Activated T-helper 2 cell treated with anti-CD3 and anti-CD28 coated beads, Interferon-gamma antibody, Interleukin-2, Interleukin-4, amounts not matched to agents 10 μg/mL and 5 μg/mL and 100 μg/mL, durations not matched to agents 14 hours and 24 hours and 36 hours (primary cell): ENCODE measurements at regions not wholly inside any gene's neighbourhood (a gene's known extent, or its start where the extent isn't known, plus 50 kb on each side); places are given as distances from the start of the nearest gene placed in this dataset.

Source experiments
- DNase-seq: peaks from one replicate; pipeline ENCODE4 v3.0.0; 2021; ENCODE audit warnings: low spot score
- H3K27ac Mint-ChIP-seq: one replicate; pipeline ENCODE4 v1.8.0; 2021; ENCODE audit warnings: mixed read lengths
- H3K27me3 Mint-ChIP-seq: one replicate; pipeline ENCODE4 v1.8.0; 2021; ENCODE audit warnings: low read depth, mixed read lengths
- H3K36me3 Mint-ChIP-seq: one replicate; pipeline ENCODE4 v1.8.0; 2021; ENCODE audit warnings: low read depth, mixed read lengths
- H3K4me1 Mint-ChIP-seq: one replicate; pipeline ENCODE4 v1.8.0; 2021; ENCODE audit warnings: low read depth, mixed read lengths
- H3K4me3 Mint-ChIP-seq: one replicate; pipeline ENCODE4 v1.8.0; 2021; ENCODE audit warnings: low read depth, mild to moderate bottlenecking, moderate library complexity, mixed read lengths
- H3K9me3 Mint-ChIP-seq: one replicate; pipeline ENCODE4 v1.8.0; 2021; ENCODE audit warnings: mixed read lengths
- intact Hi-C: fragments of 100-400 bp; cut with micrococcal nuclease; formaldehyde crosslinking; loops from one replicate; pipeline ENCODE4 v1.15.1; 2023

GRCh38 chr20:52365688-52366087, 174.1 kb upstream of the ZFP64 start:
- H3K27me3 Mint-ChIP-seq = no peaks in the 10 kb centered on the region
- H3K4me1 Mint-ChIP-seq = peaks cover 3% of the 10 kb centered on the region
- no peak overlapping the region for H3K4me3 Mint-ChIP-seq
- H3K9me3 Mint-ChIP-seq = no peaks in the 10 kb centered on the region
- DNase-seq = no peak
- no peaks in the 10 kb centered on the region for H3K36me3 Mint-ChIP-seq
- intact Hi-C loops = no loop called here
- no peak overlapping the region for H3K27ac Mint-ChIP-seq

DNA sequence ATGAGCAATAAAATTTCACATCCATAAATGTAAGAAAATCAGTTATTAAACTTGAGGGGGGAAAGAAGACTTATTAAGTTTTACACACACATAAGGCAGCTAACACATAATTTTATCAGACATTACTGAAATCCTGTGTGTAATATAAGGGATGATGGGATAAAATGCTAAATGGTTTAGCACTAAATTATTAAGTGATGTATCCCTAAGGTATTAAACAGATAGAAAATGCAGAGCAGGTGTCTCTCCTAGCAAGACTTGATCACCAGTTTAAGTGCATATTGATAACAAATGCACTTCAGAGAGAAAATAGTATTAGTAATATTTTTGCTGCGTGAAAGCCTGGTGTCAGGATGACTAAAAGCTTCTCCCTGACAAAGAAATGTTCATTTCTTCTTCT, 172.8 kb upstream of the ZFP64 start:
- Mint-ChIP-seq H3K4me1 (peaks cover 3% of the 10 kb centered on the region), H3K27me3 (no peaks in the 10 kb centered on the region), H3K4me3 (no peak overlapping the region), H3K9me3 (no peaks in the 10 kb centered on the region), H3K36me3 (no peaks in the 10 kb centered on the region), H3K27ac (no peak overlapping the region)
- intact Hi-C loops = no loop called here
- DNase-seq = no peak

DNA sequence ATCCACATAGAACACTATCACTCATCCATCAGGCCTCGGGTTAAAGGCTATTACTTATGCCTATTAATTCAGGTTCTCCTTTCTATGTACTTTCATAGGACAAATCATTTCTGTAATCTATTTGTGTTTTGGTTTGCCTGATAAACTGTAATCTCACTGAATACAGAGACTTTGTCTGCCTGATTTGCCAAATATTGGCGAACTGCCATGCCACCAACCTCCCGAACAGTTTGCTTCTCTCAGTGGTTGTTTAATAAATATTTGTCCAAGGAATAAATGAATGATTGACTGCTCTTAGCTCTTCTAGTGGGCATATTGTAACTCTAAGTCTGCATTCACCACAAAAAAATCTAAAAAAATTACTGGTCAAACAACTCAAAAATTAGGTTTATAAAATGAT, 170.1 kb upstream of the ZFP64 start:
- H3K27ac Mint-ChIP-seq = no peak overlapping the region
- H3K27me3 Mint-ChIP-seq = no peaks in the 10 kb centered on the region
- intact Hi-C loops = no loop called here
- H3K4me3 Mint-ChIP-seq = no peak overlapping the region
- H3K9me3 Mint-ChIP-seq = no peaks in the 10 kb centered on the region
- H3K36me3 Mint-ChIP-seq = no peaks in the 10 kb centered on the region
- peaks cover 3% of the 10 kb centered on the region for H3K4me1 Mint-ChIP-seq
- DNase-seq = no peak

DNA sequence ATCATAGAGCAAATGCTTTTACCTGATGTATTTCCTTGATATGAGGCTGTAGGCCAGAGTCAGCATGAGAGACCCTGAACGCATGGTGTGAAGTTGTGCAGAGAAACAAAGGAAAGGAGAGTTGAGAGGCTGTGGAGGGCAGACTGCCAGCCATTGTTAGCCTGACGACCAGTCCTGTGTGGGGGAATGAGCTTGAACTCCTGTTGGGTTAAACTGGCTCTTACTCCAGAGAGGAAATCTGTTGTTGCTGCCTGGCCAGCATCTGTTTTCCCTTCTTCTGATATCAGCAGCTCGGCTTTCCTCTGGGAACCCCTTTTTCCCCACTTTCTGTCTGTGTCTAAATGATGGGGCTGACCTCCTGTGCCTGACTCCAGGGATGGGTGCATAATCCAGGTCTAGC, 158.2 kb upstream of the ZFP64 start:
- intact Hi-C loops = no loop called here
- Mint-ChIP-seq H3K9me3 (no peaks in the 10 kb centered on the region), H3K4me1 (no peaks in the 10 kb centered on the region), H3K27me3 (no peaks in the 10 kb centered on the region), H3K36me3 (no peaks in the 10 kb centered on the region), H3K4me3 (no peak overlapping the region), H3K27ac (no peak overlapping the region)
- DNase-seq = no peak

DNA sequence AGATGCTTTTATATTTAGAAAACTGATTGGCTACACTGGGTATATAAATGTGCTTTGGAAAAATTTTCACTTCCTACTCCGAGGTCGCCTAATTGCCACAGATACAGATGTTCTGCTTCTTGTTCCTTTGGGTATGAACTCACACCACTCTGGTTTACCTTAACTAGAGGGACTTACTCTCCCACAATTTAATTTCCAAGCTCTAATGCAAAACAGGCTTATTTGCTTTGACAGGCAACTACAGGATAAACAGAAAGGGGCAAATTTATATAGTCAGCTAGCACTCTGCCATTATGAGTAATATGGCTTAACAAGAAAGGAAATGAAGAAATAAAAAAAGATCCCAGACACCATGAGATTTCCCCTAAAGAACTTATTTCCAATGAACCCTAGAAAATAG, 156.9 kb upstream of the ZFP64 start:
- Mint-ChIP-seq H3K9me3 (no peaks in the 10 kb centered on the region), H3K4me3 (no peak overlapping the region), H3K4me1 (no peaks in the 10 kb centered on the region), H3K27me3 (no peaks in the 10 kb centered on the region), H3K36me3 (no peaks in the 10 kb centered on the region), H3K27ac (no peak overlapping the region)
- no peak for DNase-seq
- intact Hi-C loops = no loop called here

- H3K4me3 Mint-ChIP-seq = no peak overlapping the region
- no peaks in the 10 kb centered on the region for H3K27me3 Mint-ChIP-seq
- H3K36me3 Mint-ChIP-seq = no peaks in the 10 kb centered on the region
- no peaks in the 10 kb centered on the region for H3K4me1 Mint-ChIP-seq
- intact Hi-C loops = no loop called here
- no peak overlapping the region for H3K27ac Mint-ChIP-seq
- DNase-seq = no peak
- H3K9me3 Mint-ChIP-seq = no peaks in the 10 kb centered on the region
Measured at GRCh38 chr20:52346797-52347196, 155.2 kb upstream of the ZFP64 start.

GRCh38 chr20:52342913-52343312, 151.3 kb upstream of the ZFP64 start:
- intact Hi-C loops = no loop called here
- Mint-ChIP-seq H3K4me3 (no peak overlapping the region), H3K36me3 (no peaks in the 10 kb centered on the region), H3K27me3 (no peaks in the 10 kb centered on the region), H3K9me3 (no peaks in the 10 kb centered on the region), H3K4me1 (no peaks in the 10 kb centered on the region), H3K27ac (no peak overlapping the region)
- no peak for DNase-seq

DNA sequence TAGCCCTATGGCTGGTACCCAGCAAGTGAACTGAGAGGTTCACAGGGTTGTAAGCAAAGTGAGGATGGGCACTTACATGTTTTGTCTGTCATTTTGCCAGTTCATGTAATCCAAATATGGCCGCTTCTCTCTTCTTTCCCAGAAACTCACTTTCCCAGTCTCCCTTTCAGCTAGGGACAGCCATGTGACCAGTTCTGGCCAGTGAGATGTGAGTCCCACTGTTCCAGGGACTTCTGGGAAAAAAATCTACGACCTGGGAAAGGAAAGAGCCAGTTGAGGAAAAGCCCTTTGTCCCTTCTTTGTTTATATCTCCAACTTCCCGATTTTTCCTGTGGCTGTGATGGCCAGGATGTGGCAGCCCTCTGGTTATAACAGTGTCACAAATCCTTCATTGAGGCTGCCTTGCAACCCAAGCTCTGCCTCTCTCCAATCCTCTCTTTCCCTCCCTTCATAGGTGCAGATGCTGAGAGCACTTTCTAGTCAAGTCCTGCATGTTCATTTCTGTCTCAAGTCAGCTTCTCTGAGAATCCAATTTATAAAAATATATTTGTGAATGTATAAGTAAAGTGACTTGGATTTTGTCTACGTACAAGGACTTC, 148.6 kb upstream of the ZFP64 start:
- H3K27ac Mint-ChIP-seq = no peak overlapping the region
- intact Hi-C loops = no loop called here
- H3K27me3 Mint-ChIP-seq = no peaks in the 10 kb centered on the region
- H3K4me1 Mint-ChIP-seq = no peaks in the 10 kb centered on the region
- DNase-seq = no peak
- H3K9me3 Mint-ChIP-seq = no peaks in the 10 kb centered on the region
- no peaks in the 10 kb centered on the region for H3K36me3 Mint-ChIP-seq
- no peak overlapping the region for H3K4me3 Mint-ChIP-seq

DNA sequence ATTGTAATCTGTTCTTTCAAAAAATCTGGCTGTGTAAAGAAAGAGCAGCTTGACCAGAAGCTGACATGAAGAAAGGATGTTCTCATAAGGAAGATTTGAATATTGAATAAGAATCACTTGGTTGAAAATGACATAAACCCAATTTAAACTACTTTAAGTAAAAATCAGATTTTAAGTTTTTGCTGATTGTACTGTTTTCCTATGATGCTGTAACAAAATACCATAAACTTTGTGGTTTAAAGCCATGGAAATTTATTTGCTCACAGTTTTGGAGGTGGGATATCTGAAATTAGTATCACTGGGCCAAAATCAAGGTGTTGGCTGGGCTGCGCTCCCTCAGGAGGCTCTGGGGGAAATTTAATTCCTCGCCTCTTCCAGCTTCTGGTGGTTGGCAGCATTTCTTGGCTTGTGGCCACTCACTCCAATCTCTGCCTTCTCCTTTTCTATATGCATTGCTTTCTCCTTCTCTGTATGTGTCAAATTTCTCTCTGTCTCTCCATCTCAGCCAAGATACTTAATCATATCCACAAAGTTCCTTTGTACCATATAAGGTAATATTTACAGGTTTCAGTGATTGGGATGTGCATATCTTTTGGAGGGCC, 141.2 kb upstream of the ZFP64 start:
- H3K4me3 Mint-ChIP-seq = no peak overlapping the region
- no peak for DNase-seq
- H3K27me3 Mint-ChIP-seq = peaks cover 5% of the 10 kb centered on the region
- H3K36me3 Mint-ChIP-seq = no peaks in the 10 kb centered on the region
- no peak overlapping the region for H3K27ac Mint-ChIP-seq
- no peaks in the 10 kb centered on the region for H3K9me3 Mint-ChIP-seq
- H3K4me1 Mint-ChIP-seq = no peaks in the 10 kb centered on the region
- intact Hi-C loops = no loop called here

- Mint-ChIP-seq H3K36me3 (no peaks in the 10 kb centered on the region), H3K9me3 (no peaks in the 10 kb centered on the region), H3K27me3 (peaks cover 5% of the 10 kb centered on the region), H3K4me3 (no peak overlapping the region), H3K4me1 (no peaks in the 10 kb centered on the region), H3K27ac (no peak overlapping the region)
- DNase-seq = no peak
- intact Hi-C loops = no loop called here
Measured at GRCh38 chr20:52332230-52332629, 140.7 kb upstream of the ZFP64 start.

DNA sequence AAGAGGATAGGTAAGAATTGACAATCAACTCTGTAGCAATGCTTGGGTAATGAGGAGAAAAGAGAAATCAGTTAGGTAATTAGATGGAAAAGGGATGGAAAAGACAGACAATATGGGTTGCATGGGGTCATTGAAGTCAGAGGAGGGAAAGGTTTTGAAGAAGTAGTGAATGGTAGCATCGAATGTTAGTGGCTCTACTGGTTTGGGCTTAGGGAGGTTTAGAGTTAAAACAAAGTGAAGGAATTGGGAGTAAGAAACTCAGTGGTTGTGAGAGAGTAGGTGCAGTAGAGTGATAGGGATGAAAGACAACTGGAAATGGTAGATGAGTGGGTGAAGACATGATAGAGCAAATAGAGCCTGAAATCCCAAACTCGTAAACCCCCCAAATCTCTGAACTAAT, 140.1 kb upstream of the ZFP64 start:
- intact Hi-C loops = no loop called here
- Mint-ChIP-seq H3K4me3 (no peak overlapping the region), H3K36me3 (no peaks in the 10 kb centered on the region), H3K9me3 (no peaks in the 10 kb centered on the region), H3K4me1 (no peaks in the 10 kb centered on the region), H3K27me3 (peaks cover 5% of the 10 kb centered on the region), H3K27ac (no peak overlapping the region)
- DNase-seq = no peak

DNA sequence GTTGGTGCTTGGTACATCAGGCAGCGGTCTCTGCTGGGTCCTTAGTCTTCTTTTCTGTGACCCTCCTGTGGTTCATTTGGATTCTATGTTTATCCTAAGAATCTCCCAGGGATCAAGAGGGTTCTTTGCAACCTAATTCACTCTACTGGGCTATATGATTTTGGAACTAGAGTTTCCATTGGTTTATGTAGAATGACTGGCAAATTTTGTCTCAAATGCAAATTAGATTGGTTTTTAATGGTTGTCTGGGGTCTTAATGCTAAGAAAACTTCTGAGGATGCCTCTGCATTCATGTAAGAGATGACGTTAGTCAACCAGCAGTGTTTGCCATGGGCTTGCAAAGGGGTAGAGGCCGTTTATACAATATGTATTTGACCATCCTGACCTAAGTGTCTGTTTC, 129.8 kb upstream of the ZFP64 start:
- Mint-ChIP-seq H3K4me3 (no peak overlapping the region), H3K27me3 (no peaks in the 10 kb centered on the region), H3K36me3 (no peaks in the 10 kb centered on the region), H3K27ac (no peak overlapping the region), H3K9me3 (no peaks in the 10 kb centered on the region), H3K4me1 (no peaks in the 10 kb centered on the region)
- no peak for DNase-seq
- intact Hi-C loops = no loop called here

- peaks cover 1% of the 10 kb centered on the region for H3K4me1 Mint-ChIP-seq
- no peaks in the 10 kb centered on the region for H3K9me3 Mint-ChIP-seq
- no peak overlapping the region for H3K27ac Mint-ChIP-seq
- H3K27me3 Mint-ChIP-seq = no peaks in the 10 kb centered on the region
- no peak overlapping the region for H3K4me3 Mint-ChIP-seq
- no peak for DNase-seq
- peaks cover 2% of the 10 kb centered on the region for H3K36me3 Mint-ChIP-seq
- intact Hi-C loops = no loop called here
Measured at GRCh38 chr20:52318651-52319050, 127.1 kb upstream of the ZFP64 start.
